ENCODE measurements at regions not wholly inside any gene's neighbourhood (a gene's known extent, or its start where the extent isn't known, plus 50 kb on each side); places are given as distances from the start of the nearest gene placed in this dataset.

GRCh38 chr7:93046641-93047040 lies 71.1 kb downstream of the SAMD9 start:
- TF ChIP-seq CTCF (IDR thresholded peaks at IDR 0.05; ENCODE audit: low read length) (no peak), EZH2phosphoT487 (IDR thresholded peaks at IDR 0.05; ENCODE audit: low read length) (no peak)

Data from MM.1S (cell line).